SK-N-SH (cell line): ENCODE measurements at regions not wholly inside any gene's neighbourhood (a gene's known extent, or its start where the extent isn't known, plus 50 kb on each side); places are given as distances from the start of the nearest gene placed in this dataset.

Experiments used
- CTCF ChIP-seq: fragments of 200-600 bp; sonication (generic); IDR thresholded peaks from 2 replicates; pipeline ENCODE4 v1.6.1; 2017; ENCODE audit warnings: antibody characterized with exemption, mild to moderate bottlenecking, moderate library complexity
- EP300 ChIP-seq, 2 experiments: IDR thresholded peaks; 2 replicates each; pipeline versions ENCODE4 v1.4.0 to v1.6.1; 2012; ENCODE audit warnings: borderline replicate concordance in 1 of 2, low read depth in 1 of 2, low read length in 1 of 2
- EZH2phosphoT487 ChIP-seq: fragments of 200-600 bp; sonication (generic); IDR thresholded peaks from 2 replicates; pipeline ENCODE4 v1.6.1; 2017; ENCODE audit warnings: low read depth, mixed run types, mild to moderate bottlenecking, antibody characterized with exemption, moderate library complexity, borderline replicate concordance
- FOXM1 ChIP-seq: IDR thresholded peaks from 2 replicates; pipeline ENCODE4 v1.4.0; 2012; ENCODE audit warnings: low read depth, mild to moderate bottlenecking
- GABPA ChIP-seq: IDR thresholded peaks from 2 replicates; pipeline ENCODE4 v1.4.0; 2012; ENCODE audit warnings: low read depth, mild to moderate bottlenecking
- JUND ChIP-seq: IDR thresholded peaks from 2 replicates; pipeline ENCODE4 v1.4.0; 2012
- MAX ChIP-seq: IDR thresholded peaks from 2 replicates; pipeline ENCODE4 v1.4.0; 2012; ENCODE audit warnings: low read depth
- POLR2AphosphoS5 ChIP-seq: IDR thresholded peaks from 2 replicates; pipeline ENCODE4 v1.6.1; 2012; ENCODE audit warnings: low read depth, low read length
- RAD21 ChIP-seq: IDR thresholded peaks from 2 replicates; pipeline ENCODE4 v1.6.1; 2012; ENCODE audit warnings: mild to moderate bottlenecking, low read length
- RCOR1 ChIP-seq: fragments of 150-350 bp; IDR thresholded peaks from 2 replicates; pipeline ENCODE4 v1.6.1; 2017; ENCODE audit warnings: antibody characterized with exemption, low read length
- RFX5 ChIP-seq: IDR thresholded peaks from 2 replicates; pipeline ENCODE4 v1.6.1; 2012; ENCODE audit warnings: mild to moderate bottlenecking, improper control_type of control experiment, low read length
- SIN3A ChIP-seq: IDR thresholded peaks from 2 replicates; pipeline ENCODE4 v1.6.1; 2012; ENCODE audit warnings: low read depth, mild to moderate bottlenecking, low read length, moderate library complexity, borderline replicate concordance
- SMC3 ChIP-seq: IDR thresholded peaks from 2 replicates; pipeline ENCODE4 v1.6.1; 2012; ENCODE audit warnings: low read depth, low read length, improper control_type of control experiment
- TAF1 ChIP-seq: IDR thresholded peaks from 2 replicates; pipeline ENCODE4 v1.6.1; 2012; ENCODE audit warnings: low read depth, mild to moderate bottlenecking, low read length, moderate library complexity, borderline replicate concordance

- TF ChIP-seq CTCF (no peak), TAF1 (no peak), SMC3 (no peak), SIN3A (no peak), RCOR1 (no peak), EZH2phosphoT487 (no peak), MAX (no peak), POLR2AphosphoS5 (no peak), RFX5 (no peak), FOXM1 (no peak), EP300 (IDR thresholded peaks at IDR 0.05; ENCODE audit: borderline replicate concordance in 1 of 2, low read depth in 1 of 2, low read length in 1 of 2) (no peak), JUND (no peak), GABPA (no peak), RAD21 (no peak)
These were observed 176.4 kb downstream of the SIM1 start for GRCh38 chr6:100288311-100288710.
